ENCODE measurements at regions not wholly inside any gene's neighbourhood (a gene's known extent, or its start where the extent isn't known, plus 50 kb on each side); places are given as distances from the start of the nearest gene placed in this dataset.

GRCh38 chr2:126771094-126771493 is 115.1 kb downstream of the GYPC start:
- Histone ChIP-seq H3K9me3 (ENCODE audit: control insufficient read depth, insufficient read depth, low read depth, low read length) (no peaks in the 10 kb centered on the region), H3K4me2 (ENCODE audit: extremely low read depth, insufficient read depth, low read length) (no peak overlapping the region), H2AFZ (ENCODE audit: low read length) (no peak overlapping the region), H4K20me1 (ENCODE audit: control insufficient read depth, extremely low read depth, insufficient read depth, low read length) (no peaks in the 10 kb centered on the region), H3K79me2 (ENCODE audit: control insufficient read depth, insufficient read depth, low read length) (no peaks in the 10 kb centered on the region), H3K9ac (ENCODE audit: insufficient read depth, low read length) (no peak overlapping the region), H3K4me3 (replicated peaks in 1 of 4; ENCODE audit: control extremely low read depth in 1 of 4, insufficient read depth in 1 of 4, low read depth in 3 of 4, low read length in 4 of 4) (no peak overlapping the region), H3K27ac (ENCODE audit: insufficient read depth, low read length) (no peak overlapping the region), H3K27me3 (ENCODE audit: control insufficient read depth, insufficient read depth, low read length) (peaks cover 3% of the 10 kb centered on the region), H3K36me3 (ENCODE audit: control insufficient read depth, insufficient read depth, low read length) (no peaks in the 10 kb centered on the region), H3K4me1 (ENCODE audit: control insufficient read depth, extremely low read depth, insufficient read depth, low read length) (no peaks in the 10 kb centered on the region)
- DNase-seq (ENCODE audit: low read depth in 2 of 2) = no peak
- TF ChIP-seq EZH2 (IDR thresholded peaks at IDR 0.05; ENCODE audit: low read length, missing control alignments) = no peak
- no peak for TF ChIP-seq CTCF (conservative IDR thresholded peaks at IDR 0.05 in 1 of 2, IDR thresholded peaks at IDR 0.05 in 1 of 2; ENCODE audit: low read depth in 1 of 2, low read length in 2 of 2)

- Histone ChIP-seq H3K79me2 (ENCODE audit: control insufficient read depth, insufficient read depth, low read length) (no peaks in the 10 kb centered on the region), H3K4me2 (ENCODE audit: extremely low read depth, insufficient read depth, low read length) (no peak overlapping the region), H3K36me3 (ENCODE audit: control insufficient read depth, insufficient read depth, low read length) (no peaks in the 10 kb centered on the region), H3K4me3 (replicated peaks in 1 of 4; ENCODE audit: control extremely low read depth in 1 of 4, insufficient read depth in 1 of 4, low read depth in 3 of 4, low read length in 4 of 4) (no peak overlapping the region), H2AFZ (ENCODE audit: low read length) (no peak overlapping the region), H3K4me1 (ENCODE audit: control insufficient read depth, extremely low read depth, insufficient read depth, low read length) (no peaks in the 10 kb centered on the region), H3K27ac (ENCODE audit: insufficient read depth, low read length) (no peak overlapping the region), H3K27me3 (ENCODE audit: control insufficient read depth, insufficient read depth, low read length) (peaks cover 5% of the 10 kb centered on the region), H4K20me1 (ENCODE audit: control insufficient read depth, extremely low read depth, insufficient read depth, low read length) (no peaks in the 10 kb centered on the region), H3K9me3 (ENCODE audit: control insufficient read depth, insufficient read depth, low read depth, low read length) (no peaks in the 10 kb centered on the region), H3K9ac (ENCODE audit: insufficient read depth, low read length) (no peak overlapping the region)
- no peak for TF ChIP-seq CTCF (conservative IDR thresholded peaks at IDR 0.05 in 1 of 2, IDR thresholded peaks at IDR 0.05 in 1 of 2; ENCODE audit: low read depth in 1 of 2, low read length in 2 of 2)
- no peak for TF ChIP-seq EZH2 (IDR thresholded peaks at IDR 0.05; ENCODE audit: low read length, missing control alignments)
- DNase-seq (ENCODE audit: low read depth in 2 of 2) = no peak
Observed at GRCh38 chr2:126771501-126772195, 115.7 kb downstream of the GYPC start.

- no peak overlapping the region for H3K27ac ChIP-seq (ENCODE audit: insufficient read depth, low read length)
- H3K4me1 ChIP-seq (ENCODE audit: control insufficient read depth, extremely low read depth, insufficient read depth, low read length) = peaks cover 3% of the 10 kb centered on the region
- peaks cover 5% of the 10 kb centered on the region for H3K27me3 ChIP-seq (ENCODE audit: control insufficient read depth, insufficient read depth, low read length)
- no peaks in the 10 kb centered on the region for H3K79me2 ChIP-seq (ENCODE audit: control insufficient read depth, insufficient read depth, low read length)
- no peak overlapping the region for H3K9ac ChIP-seq (ENCODE audit: insufficient read depth, low read length)
- DNase-seq (ENCODE audit: low read depth in 2 of 2) = no peak
- no peak for TF ChIP-seq EZH2 (IDR thresholded peaks at IDR 0.05; ENCODE audit: low read length, missing control alignments)
- no peaks in the 10 kb centered on the region for H3K36me3 ChIP-seq (ENCODE audit: control insufficient read depth, insufficient read depth, low read length)
- no peaks in the 10 kb centered on the region for H4K20me1 ChIP-seq (ENCODE audit: control insufficient read depth, extremely low read depth, insufficient read depth, low read length)
- H3K4me3 ChIP-seq (replicated peaks in 1 of 4; ENCODE audit: control extremely low read depth in 1 of 4, insufficient read depth in 1 of 4, low read depth in 3 of 4, low read length in 4 of 4) = no peak overlapping the region
- no peaks in the 10 kb centered on the region for H3K9me3 ChIP-seq (ENCODE audit: control insufficient read depth, insufficient read depth, low read depth, low read length)
- no peak overlapping the region for H3K4me2 ChIP-seq (ENCODE audit: extremely low read depth, insufficient read depth, low read length)
- H2AFZ ChIP-seq (ENCODE audit: low read length) = no peak overlapping the region
Observed at GRCh38 chr2:126774290-126774689, 118.3 kb downstream of the GYPC start.
